ENCODE measurements at regions not wholly inside any gene's neighbourhood (a gene's known extent, or its start where the extent isn't known, plus 50 kb on each side); places are given as distances from the start of the nearest gene placed in this dataset.
"Not testable (repeated sequence)": the region's sequence is repeated elsewhere in the genome, so short reads cannot be mapped to it uniquely, and the experiment has no call there.

- no peak for DNase-seq (ENCODE audit: low read depth)
Observed at GRCh38 chr16:51542981-51543815, 392.1 kb upstream of the SALL1 start.

- DNase-seq (ENCODE audit: low read depth): peak; percentile 51
Observed at GRCh38 chr16:51540259-51540658, 389.2 kb upstream of the SALL1 start.

- peak; percentile 95 for DNase-seq (ENCODE audit: low read depth)
Observed at GRCh38 chr16:51538707-51539498, 387.8 kb upstream of the SALL1 start.

GRCh38 chr16:51535591-51535990 is 384.5 kb upstream of the SALL1 start:
- no peak for DNase-seq (ENCODE audit: low read depth)

GRCh38 chr16:51532551-51532950 is 381.5 kb upstream of the SALL1 start:
- DNase-seq (ENCODE audit: low read depth): no peak

GRCh38 chr16:51531271-51531670 is 380.2 kb upstream of the SALL1 start:
- DNase-seq (ENCODE audit: low read depth): no peak

GRCh38 chr16:51527349-51527748 is 376.3 kb upstream of the SALL1 start:
- DNase-seq (ENCODE audit: low read depth): no peak

GRCh38 chr16:51526621-51527020 is 375.6 kb upstream of the SALL1 start:
- DNase-seq (ENCODE audit: low read depth): no peak

GRCh38 chr16:51524555-51525373 is 373.7 kb upstream of the SALL1 start:
- peak; percentile 26 for DNase-seq (ENCODE audit: low read depth)

GRCh38 chr16:51524070-51524469 is 373.0 kb upstream of the SALL1 start:
- no peak for DNase-seq (ENCODE audit: low read depth)

- no peak for DNase-seq (ENCODE audit: low read depth)
Observed at GRCh38 chr16:51523400-51523799, 372.3 kb upstream of the SALL1 start.

GRCh38 chr16:51522902-51523301 is 371.8 kb upstream of the SALL1 start:
- DNase-seq (ENCODE audit: low read depth): no peak

GRCh38 chr16:51516960-51517359 is 365.9 kb upstream of the SALL1 start:
- DNase-seq (ENCODE audit: low read depth): not testable (repeated sequence)

GRCh38 chr16:51510416-51510815 is 359.3 kb upstream of the SALL1 start:
- no peak for DNase-seq (ENCODE audit: low read depth)

GRCh38 chr16:51509336-51509735 is 358.3 kb upstream of the SALL1 start:
- peak; percentile 5 for DNase-seq (ENCODE audit: low read depth)

GRCh38 chr16:51508490-51509212 is 357.6 kb upstream of the SALL1 start:
- DNase-seq (ENCODE audit: low read depth): no peak

GRCh38 chr16:51507286-51507685 is 356.2 kb upstream of the SALL1 start:
- DNase-seq (ENCODE audit: low read depth): no peak

GRCh38 chr16:51500306-51500705 is 349.2 kb upstream of the SALL1 start:
- peak; percentile 48 for DNase-seq (ENCODE audit: low read depth)

GRCh38 chr16:51497541-51498211 is 346.6 kb upstream of the SALL1 start:
- DNase-seq (ENCODE audit: low read depth): no peak

GRCh38 chr16:51490866-51491265 is 339.8 kb upstream of the SALL1 start:
- no peak for DNase-seq (ENCODE audit: low read depth)

- DNase-seq (ENCODE audit: low read depth): no peak
Observed at GRCh38 chr16:51487880-51488279, 336.8 kb upstream of the SALL1 start.

Measured in ELR (cell line).